ENCODE measurements at regions not wholly inside any gene's neighbourhood (a gene's known extent, or its start where the extent isn't known, plus 50 kb on each side); places are given as distances from the start of the nearest gene placed in this dataset.

GRCh38 chr1:218771931-218772330 lies 401.7 kb upstream of the LYPLAL1 start:
- no peak for DNase-seq (ENCODE audit: unreplicated experiment)
- ChIA-PET CTCF (interaction anchor here (1.0 to 1.1 kb wide), 2 partner anchors 10 to 22 kb away, joined by 3 read pairs; no protein-coding TSS in a partner anchor), POLR2A (interaction anchor here (1.4 to 1.5 kb wide), 2 partner anchors 11 to 152 kb away, joined by 3 to 4 read pairs; no protein-coding TSS in a partner anchor)
- Mint-ChIP-seq H3K27me3 (ENCODE audit: insufficient read depth, unreplicated experiment) (no peaks in the 10 kb centered on the region), H3K36me3 (ENCODE audit: insufficient read depth, unreplicated experiment) (no peaks in the 10 kb centered on the region), H3K27ac (ENCODE audit: low read depth, unreplicated experiment) (no peak overlapping the region), H3K4me3 (ENCODE audit: unreplicated experiment) (no peak overlapping the region), H3K4me1 (ENCODE audit: insufficient read depth, unreplicated experiment) (peaks cover 6% of the 10 kb centered on the region), H3K9me3 (ENCODE audit: unreplicated experiment) (no peaks in the 10 kb centered on the region)
- intact Hi-C loops (cut with micrococcal nuclease) = no loop called here
- TF ChIP-seq CTCF (IDR thresholded peaks at IDR 0.05; ENCODE audit: unreplicated experiment) = no peak
- BruUV-seq (replicated peaks) = no TSS peak

- peak; percentile 46 for DNase-seq (ENCODE audit: unreplicated experiment)
- BruUV-seq (replicated peaks) = no TSS peak
- Mint-ChIP-seq H3K4me3 (ENCODE audit: unreplicated experiment) (no peak overlapping the region), H3K9me3 (ENCODE audit: unreplicated experiment) (no peaks in the 10 kb centered on the region), H3K4me1 (ENCODE audit: insufficient read depth, unreplicated experiment) (peaks cover 6% of the 10 kb centered on the region), H3K27ac (ENCODE audit: low read depth, unreplicated experiment) (no peak overlapping the region), H3K27me3 (ENCODE audit: insufficient read depth, unreplicated experiment) (no peaks in the 10 kb centered on the region), H3K36me3 (ENCODE audit: insufficient read depth, unreplicated experiment) (no peaks in the 10 kb centered on the region)
- no peak for TF ChIP-seq CTCF (IDR thresholded peaks at IDR 0.05; ENCODE audit: unreplicated experiment)
- CTCF ChIA-PET = interaction anchor here (0.7 to 1.0 kb wide), 2 partner anchors 21 to 658 kb away, joined by 3 read pairs; no protein-coding TSS in a partner anchor
- intact Hi-C loops (cut with micrococcal nuclease) = no loop called here
- POLR2A ChIA-PET = interaction anchor here (0.6 to 1.5 kb wide), 3 partner anchors 10 to 153 kb away, joined by 3 to 4 read pairs (median 3); no protein-coding TSS in a partner anchor
Measured at GRCh38 chr1:218772575-218772974, 401.1 kb upstream of the LYPLAL1 start.

GRCh38 chr1:218775501-218776021 lies 398.1 kb upstream of the LYPLAL1 start:
- POLR2A ChIA-PET = no interaction called here
- CTCF ChIA-PET = interaction anchor here (0.5 to 0.9 kb wide), 3 partner anchors 9 to 23 kb away, joined by 3 to 4 read pairs (median 4); no protein-coding TSS in a partner anchor
- peaks cover 6% of the 10 kb centered on the region for H3K4me1 Mint-ChIP-seq (ENCODE audit: insufficient read depth, unreplicated experiment)
- H3K36me3 Mint-ChIP-seq (ENCODE audit: insufficient read depth, unreplicated experiment) = no peaks in the 10 kb centered on the region
- no peak overlapping the region for H3K4me3 Mint-ChIP-seq (ENCODE audit: unreplicated experiment)
- no peaks in the 10 kb centered on the region for H3K9me3 Mint-ChIP-seq (ENCODE audit: unreplicated experiment)
- no peak for TF ChIP-seq CTCF (IDR thresholded peaks at IDR 0.05; ENCODE audit: unreplicated experiment)
- BruUV-seq (replicated peaks) = no TSS peak
- intact Hi-C loops (cut with micrococcal nuclease) = no loop called here
- no peak for DNase-seq (ENCODE audit: unreplicated experiment)
- no peaks in the 10 kb centered on the region for H3K27me3 Mint-ChIP-seq (ENCODE audit: insufficient read depth, unreplicated experiment)
- H3K27ac Mint-ChIP-seq (ENCODE audit: low read depth, unreplicated experiment) = no peak overlapping the region

GRCh38 chr1:218778257-218779126 lies 395.2 kb upstream of the LYPLAL1 start:
- Mint-ChIP-seq H3K36me3 (ENCODE audit: insufficient read depth, unreplicated experiment) (no peaks in the 10 kb centered on the region), H3K27ac (ENCODE audit: low read depth, unreplicated experiment) (no peak overlapping the region), H3K27me3 (ENCODE audit: insufficient read depth, unreplicated experiment) (no peaks in the 10 kb centered on the region), H3K4me3 (ENCODE audit: unreplicated experiment) (no peak overlapping the region), H3K9me3 (ENCODE audit: unreplicated experiment) (no peaks in the 10 kb centered on the region), H3K4me1 (ENCODE audit: insufficient read depth, unreplicated experiment) (no peaks in the 10 kb centered on the region)
- no peak for TF ChIP-seq CTCF (IDR thresholded peaks at IDR 0.05; ENCODE audit: unreplicated experiment)
- CTCF ChIA-PET = interaction anchor here (0.5 to 1.4 kb wide), 13 partner anchors 13 to 479 kb away, joined by 3 to 5 read pairs (median 3); no protein-coding TSS in a partner anchor
- no peak for DNase-seq (ENCODE audit: unreplicated experiment)
- BruUV-seq (replicated peaks) = no TSS peak
- POLR2A ChIA-PET = interaction anchor here (0.5 to 1.7 kb wide), 2 partner anchors 17 to 228 kb away, joined by 4 to 5 read pairs; no protein-coding TSS in a partner anchor
- intact Hi-C loops (cut with micrococcal nuclease) = no loop called here
